ENCODE measurements at regions not wholly inside any gene's neighbourhood (a gene's known extent, or its start where the extent isn't known, plus 50 kb on each side); places are given as distances from the start of the nearest gene placed in this dataset.

GRCh38 chr3:106675451-106675850, 701.8 kb upstream of the CCDC54 start:
- DNase-seq (no peak), ATAC-seq (no peak)
- no peaks in the 10 kb centered on the region for H3K4me1 ChIP-seq
- no peak overlapping the region for H3K4me3 ChIP-seq
- H3K27me3 ChIP-seq (ENCODE audit: low read depth) = no peaks in the 10 kb centered on the region
- H3K27ac ChIP-seq = no peak overlapping the region
- TF ChIP-seq, protein P1, sequence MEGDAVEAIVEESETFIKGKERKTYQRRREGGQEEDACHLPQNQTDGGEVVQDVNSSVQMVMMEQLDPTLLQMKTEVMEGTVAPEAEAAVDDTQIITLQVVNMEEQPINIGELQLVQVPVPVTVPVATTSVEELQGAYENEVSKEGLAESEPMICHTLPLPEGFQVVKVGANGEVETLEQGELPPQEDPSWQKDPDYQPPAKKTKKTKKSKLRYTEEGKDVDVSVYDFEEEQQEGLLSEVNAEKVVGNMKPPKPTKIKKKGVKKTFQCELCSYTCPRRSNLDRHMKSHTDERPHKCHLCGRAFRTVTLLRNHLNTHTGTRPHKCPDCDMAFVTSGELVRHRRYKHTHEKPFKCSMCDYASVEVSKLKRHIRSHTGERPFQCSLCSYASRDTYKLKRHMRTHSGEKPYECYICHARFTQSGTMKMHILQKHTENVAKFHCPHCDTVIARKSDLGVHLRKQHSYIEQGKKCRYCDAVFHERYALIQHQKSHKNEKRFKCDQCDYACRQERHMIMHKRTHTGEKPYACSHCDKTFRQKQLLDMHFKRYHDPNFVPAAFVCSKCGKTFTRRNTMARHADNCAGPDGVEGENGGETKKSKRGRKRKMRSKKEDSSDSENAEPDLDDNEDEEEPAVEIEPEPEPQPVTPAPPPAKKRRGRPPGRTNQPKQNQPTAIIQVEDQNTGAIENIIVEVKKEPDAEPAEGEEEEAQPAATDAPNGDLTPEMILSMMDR (IDR thresholded peaks at IDR 0.05) = no peak
- no peaks in the 10 kb centered on the region for H3K36me3 ChIP-seq
- intact Hi-C loops (cut with DNase I) = no loop called here
- H3K9me3 ChIP-seq = no peaks in the 10 kb centered on the region

DNA sequence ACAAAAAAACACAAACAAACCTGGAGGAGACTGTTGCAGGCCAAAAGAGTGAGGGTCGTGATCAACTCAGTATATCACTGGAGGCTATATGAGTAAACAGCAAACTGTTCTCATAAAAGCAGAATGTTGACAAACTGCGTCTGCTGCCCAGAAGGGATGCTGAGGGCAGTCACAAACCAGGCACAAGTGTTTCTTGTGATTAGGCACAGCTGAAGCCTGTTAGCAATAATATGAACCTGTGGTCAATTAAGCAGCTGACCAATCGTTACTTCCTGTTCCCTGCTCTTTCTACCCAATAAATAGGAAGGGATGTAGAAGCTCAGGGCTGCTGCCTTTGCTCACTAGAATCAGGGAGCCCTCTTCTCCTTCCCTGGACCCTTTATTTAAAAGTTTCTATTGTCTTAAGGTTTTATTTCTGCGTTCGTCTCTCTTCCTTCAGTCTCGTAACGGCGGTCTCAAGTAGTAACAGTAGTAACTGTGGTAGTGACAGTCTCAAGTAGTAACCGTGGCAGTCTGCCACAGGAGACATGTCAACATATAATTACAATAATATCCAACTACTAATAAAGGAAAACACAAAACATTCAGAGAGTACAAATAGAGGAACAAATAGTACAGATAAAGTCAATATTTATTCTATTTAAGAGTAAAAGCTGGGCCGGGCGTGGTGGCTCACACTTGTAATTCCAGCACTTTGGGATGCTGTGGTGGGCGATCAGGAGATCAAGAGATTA, 698.4 kb upstream of the CCDC54 start:
- TF ChIP-seq, protein P1 (IDR thresholded peaks at IDR 0.05) = no peak
- Histone ChIP-seq H3K4me3 (no peak overlapping the region), H3K9me3 (no peaks in the 10 kb centered on the region), H3K4me1 (no peaks in the 10 kb centered on the region), H3K36me3 (no peaks in the 10 kb centered on the region), H3K27me3 (ENCODE audit: low read depth) (no peaks in the 10 kb centered on the region), H3K27ac (no peak overlapping the region)
- intact Hi-C loops (cut with DNase I) = no loop called here
- no peak for ATAC-seq
- DNase-seq = no peak

GRCh38 chr3:106683953-106684620, 693.2 kb upstream of the CCDC54 start:
- H3K9me3 ChIP-seq = no peaks in the 10 kb centered on the region
- H3K4me3 ChIP-seq = no peak overlapping the region
- intact Hi-C loops (cut with DNase I) = no loop called here
- H3K4me1 ChIP-seq = no peaks in the 10 kb centered on the region
- no peaks in the 10 kb centered on the region for H3K27me3 ChIP-seq (ENCODE audit: low read depth)
- TF ChIP-seq, protein P1 (IDR thresholded peaks at IDR 0.05) = no peak
- ATAC-seq (no peak), DNase-seq (no peak)
- no peak overlapping the region for H3K27ac ChIP-seq
- H3K36me3 ChIP-seq = no peaks in the 10 kb centered on the region

- ATAC-seq (no peak), DNase-seq (no peak)
- no peaks in the 10 kb centered on the region for H3K27me3 ChIP-seq (ENCODE audit: low read depth)
- H3K4me1 ChIP-seq = no peaks in the 10 kb centered on the region
- no peak overlapping the region for H3K27ac ChIP-seq
- intact Hi-C loops (cut with DNase I) = no loop called here
- H3K4me3 ChIP-seq = no peak overlapping the region
- TF ChIP-seq, protein P1 (IDR thresholded peaks at IDR 0.05) = no peak
- H3K9me3 ChIP-seq = no peaks in the 10 kb centered on the region
- H3K36me3 ChIP-seq = no peaks in the 10 kb centered on the region
Measured at GRCh38 chr3:106685745-106686144, 691.5 kb upstream of the CCDC54 start.

DNA sequence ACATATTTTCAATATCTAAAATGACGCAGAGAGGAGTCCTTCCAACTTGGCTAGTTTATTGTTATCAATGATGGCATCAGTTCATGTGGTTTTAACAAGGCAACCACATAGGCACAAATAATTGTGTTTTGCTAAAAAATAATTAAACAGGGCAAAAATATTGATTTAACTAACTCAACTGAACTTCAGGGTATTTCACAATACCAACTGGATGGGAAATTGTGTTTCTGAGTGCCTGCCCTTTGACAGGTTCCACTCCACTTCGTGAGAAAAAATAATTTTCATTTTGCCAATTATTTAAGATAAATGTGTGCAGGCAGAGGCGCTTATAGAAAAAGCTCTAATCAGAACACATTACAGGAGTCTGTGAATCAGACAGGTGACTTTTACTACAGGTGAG, 689.3 kb upstream of the CCDC54 start:
- TF ChIP-seq, protein P1 (IDR thresholded peaks at IDR 0.05) = no peak
- Histone ChIP-seq H3K27ac (no peak overlapping the region), H3K9me3 (no peaks in the 10 kb centered on the region), H3K27me3 (ENCODE audit: low read depth) (no peaks in the 10 kb centered on the region), H3K36me3 (no peaks in the 10 kb centered on the region), H3K4me3 (no peak overlapping the region), H3K4me1 (no peaks in the 10 kb centered on the region)
- DNase-seq (no peak), ATAC-seq (no peak)
- intact Hi-C loops (cut with DNase I) = no loop called here

All from lower lobe of right lung (tissue), 2 donors.